ENCODE measurements at regions not wholly inside any gene's neighbourhood (a gene's known extent, or its start where the extent isn't known, plus 50 kb on each side); places are given as distances from the start of the nearest gene placed in this dataset.

GRCh38 chr15:87671289-87671688, 585.2 kb downstream of the NTRK3 start:
- TF ChIP-seq CTCF (IDR thresholded peaks at IDR 0.05 in 2 of 3, conservative IDR thresholded peaks at IDR 0.05 in 1 of 3; ENCODE audit: borderline replicate concordance in 1 of 3, insufficient read depth in 1 of 3, low read depth in 2 of 3, low read length in 2 of 3): no peak
- TF ChIP-seq POLR2A (IDR thresholded peaks at IDR 0.05; ENCODE audit: borderline replicate concordance, extremely low read depth, insufficient read depth, insufficient read length): no peak
- TF ChIP-seq CBX3 (IDR thresholded peaks at IDR 0.05; ENCODE audit: low read depth): no peak
- no peak for TF ChIP-seq POLR2AphosphoS5 (IDR thresholded peaks at IDR 0.05; ENCODE audit: low read depth, low read length)
- TF ChIP-seq MAX (IDR thresholded peaks at IDR 0.05): no peak
- TF ChIP-seq TCF7L2 (IDR thresholded peaks at IDR 0.05; ENCODE audit: borderline replicate concordance, extremely low read depth, insufficient read depth, insufficient read length): no peak
- TF ChIP-seq YY1 (IDR thresholded peaks at IDR 0.05; ENCODE audit: extremely low read depth, insufficient replicate concordance, low read depth, low read length): no peak
- no peak for TF ChIP-seq JUND (IDR thresholded peaks at IDR 0.05)
- no peak for TF ChIP-seq ZFX (IDR thresholded peaks at IDR 0.05)
